ENCODE measurements at regions not wholly inside any gene's neighbourhood (a gene's known extent, or its start where the extent isn't known, plus 50 kb on each side); places are given as distances from the start of the nearest gene placed in this dataset.

DNA sequence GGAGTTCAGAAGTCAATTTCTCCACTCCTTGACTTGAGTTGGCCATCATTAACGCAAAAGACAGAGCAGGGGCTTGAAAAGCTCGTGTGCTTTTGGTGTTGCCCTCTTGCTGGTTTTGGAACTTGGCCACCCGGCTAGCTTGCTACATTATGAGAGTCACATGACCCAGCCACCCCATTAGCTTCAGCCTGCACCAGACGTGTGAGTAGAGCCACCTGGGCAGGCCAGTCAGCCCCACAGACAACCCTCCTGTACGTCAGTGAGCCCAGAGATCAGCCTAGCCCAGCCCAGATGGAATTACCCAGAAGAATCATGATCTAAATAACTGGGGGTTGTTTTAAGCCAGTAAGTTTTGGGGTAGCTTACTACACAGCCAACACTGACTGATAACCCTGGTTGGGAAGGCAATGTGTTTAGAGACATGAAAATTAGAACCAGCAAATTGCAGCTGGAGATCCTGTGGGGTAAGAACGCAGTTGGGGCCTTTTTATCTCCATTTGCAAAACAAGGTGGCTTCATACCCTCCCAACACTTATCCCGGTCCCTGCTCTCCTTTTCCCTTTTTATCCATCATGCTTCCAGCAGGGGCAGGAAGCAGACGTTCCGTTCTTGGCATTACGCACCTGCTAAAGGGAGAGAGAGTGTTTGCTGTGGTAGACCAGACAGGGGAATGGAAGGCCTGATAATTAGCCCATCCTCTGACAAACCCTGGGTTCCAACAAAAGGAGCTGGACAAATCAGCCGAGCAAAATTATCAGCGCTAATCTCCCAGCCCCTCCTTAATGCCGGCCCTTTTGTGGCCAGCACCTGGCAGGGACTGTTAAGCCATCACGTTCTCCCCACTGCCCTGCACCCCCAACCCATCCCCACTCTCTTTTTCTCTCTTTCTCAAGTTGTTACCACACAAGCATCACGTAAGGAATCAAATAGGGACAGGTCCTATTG, 548.7 kb upstream of the CADM1 start:
- no peaks in the 10 kb centered on the region for H3K36me3 ChIP-seq
- no peak overlapping the region for H3K4me3 ChIP-seq
- H3K4me1 ChIP-seq (replicated peaks), result no peaks in the 10 kb centered on the region
- DNase-seq (ENCODE audit: low spot score), result no peak
- peaks cover 3% of the 10 kb centered on the region for H3K27me3 ChIP-seq (replicated peaks; ENCODE audit: insufficient read depth)
- H3K9me3 ChIP-seq, result no peaks in the 10 kb centered on the region
- TF ChIP-seq POLR2AphosphoS5 (IDR thresholded peaks at IDR 0.05), result no peak
- no peak for TF ChIP-seq CTCF (IDR thresholded peaks at IDR 0.05)
- TF ChIP-seq POLR2A (IDR thresholded peaks at IDR 0.05), result no peak
- intact Hi-C loops (cut with DNase I), result no loop called here
- H3K27ac ChIP-seq, result no peak overlapping the region
- 74% methylated on average over 15 of the region's 15 CpGs for WGBS

DNA sequence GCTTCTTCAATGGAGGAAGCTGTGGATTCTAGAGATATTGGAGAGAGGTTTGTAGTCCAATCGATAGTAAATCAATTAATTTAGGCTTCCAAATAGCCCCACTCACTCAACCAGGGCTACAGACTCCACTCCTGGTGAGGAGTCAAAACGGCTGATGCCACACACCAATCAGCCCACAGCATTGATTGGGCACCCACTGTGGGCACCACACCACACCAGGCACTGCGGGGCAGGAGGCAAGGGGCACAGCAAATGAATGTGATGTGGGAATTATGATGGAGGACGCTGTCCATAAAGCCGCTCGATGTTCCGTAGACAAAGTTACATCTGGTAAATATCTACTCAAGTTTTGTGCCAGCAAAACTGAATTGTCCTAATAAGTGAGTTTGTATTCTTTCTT, 547.3 kb upstream of the CADM1 start:
- H3K27me3 ChIP-seq (replicated peaks; ENCODE audit: insufficient read depth), result peaks cover 3% of the 10 kb centered on the region
- TF ChIP-seq POLR2AphosphoS5 (IDR thresholded peaks at IDR 0.05) (no peak), POLR2A (IDR thresholded peaks at IDR 0.05) (no peak), CTCF (IDR thresholded peaks at IDR 0.05) (no peak)
- H3K4me1 ChIP-seq (replicated peaks), result no peaks in the 10 kb centered on the region
- H3K36me3 ChIP-seq, result no peaks in the 10 kb centered on the region
- 97% methylated on average over 7 of the region's 7 CpGs for WGBS
- H3K4me3 ChIP-seq, result no peak overlapping the region
- intact Hi-C loops (cut with DNase I), result no loop called here
- no peak for DNase-seq (ENCODE audit: low spot score)
- no peaks in the 10 kb centered on the region for H3K9me3 ChIP-seq
- no peak overlapping the region for H3K27ac ChIP-seq

- Histone ChIP-seq H3K4me1 (replicated peaks) (no peaks in the 10 kb centered on the region), H3K27me3 (replicated peaks; ENCODE audit: insufficient read depth) (peaks cover 3% of the 10 kb centered on the region), H3K27ac (no peak overlapping the region), H3K36me3 (no peaks in the 10 kb centered on the region), H3K9me3 (no peaks in the 10 kb centered on the region), H3K4me3 (no peak overlapping the region)
- TF ChIP-seq CTCF (IDR thresholded peaks at IDR 0.05), result no peak
- 9% methylated on average over 1 of the region's 1 CpG for WGBS
- DNase-seq (ENCODE audit: low spot score), result no peak
- intact Hi-C loops (cut with DNase I), result no loop called here
Observed at GRCh38 chr11:116049383-116049782, 545.2 kb upstream of the CADM1 start.

- H3K36me3 ChIP-seq, result no peaks in the 10 kb centered on the region
- intact Hi-C loops (cut with DNase I), result no loop called here
- no peak for DNase-seq (ENCODE audit: low spot score)
- no peaks in the 10 kb centered on the region for H3K4me1 ChIP-seq (replicated peaks)
- H3K27ac ChIP-seq, result no peak overlapping the region
- WGBS, result 97% methylated on average over 6 of the region's 6 CpGs
- no peak overlapping the region for H3K4me3 ChIP-seq
- H3K9me3 ChIP-seq, result no peaks in the 10 kb centered on the region
- no peak for TF ChIP-seq POLR2A (IDR thresholded peaks at IDR 0.05)
- TF ChIP-seq CTCF (IDR thresholded peaks at IDR 0.05), result no peak
- TF ChIP-seq POLR2AphosphoS5 (IDR thresholded peaks at IDR 0.05), result no peak
- no peaks in the 10 kb centered on the region for H3K27me3 ChIP-seq (replicated peaks; ENCODE audit: insufficient read depth)
Observed at GRCh38 chr11:116046127-116046526, 541.9 kb upstream of the CADM1 start.

- Histone ChIP-seq H3K27me3 (replicated peaks; ENCODE audit: insufficient read depth) (no peaks in the 10 kb centered on the region), H3K36me3 (no peaks in the 10 kb centered on the region), H3K4me1 (replicated peaks) (no peaks in the 10 kb centered on the region), H3K27ac (no peak overlapping the region), H3K9me3 (no peaks in the 10 kb centered on the region), H3K4me3 (no peak overlapping the region)
- WGBS, result 65% methylated on average over 10 of the region's 10 CpGs
- intact Hi-C loops (cut with DNase I), result no loop called here
- TF ChIP-seq CTCF (IDR thresholded peaks at IDR 0.05) (no peak), POLR2A (IDR thresholded peaks at IDR 0.05) (no peak), POLR2AphosphoS5 (IDR thresholded peaks at IDR 0.05) (no peak)
- no peak for DNase-seq (ENCODE audit: low spot score)
Observed at GRCh38 chr11:116044941-116045340, 540.7 kb upstream of the CADM1 start.

Data from prostate gland (tissue), 2 donors.